Dendritic cell treated with granulocyte-macrophage colony-stimulating factor and Interleukin-4, amounts not matched to agents 40 ng/mL and 50 ng/mL, for 4 days (primary cell): ENCODE measurements at regions not wholly inside any gene's neighbourhood (a gene's known extent, or its start where the extent isn't known, plus 50 kb on each side); places are given as distances from the start of the nearest gene placed in this dataset.

Experiments used
- H3K27ac Mint-ChIP-seq: one replicate; pipeline ENCODE4 v1.8.0; 2022; ENCODE audit warnings: mild to moderate bottlenecking, mixed read lengths
- H3K27me3 Mint-ChIP-seq: one replicate; pipeline ENCODE4 v1.8.0; 2022; ENCODE audit warnings: mild to moderate bottlenecking, mixed read lengths
- H3K36me3 Mint-ChIP-seq: one replicate; pipeline ENCODE4 v1.8.0; 2022; ENCODE audit warnings: low read depth, mixed read lengths
- H3K4me1 Mint-ChIP-seq: one replicate; pipeline ENCODE4 v1.8.0; 2022; ENCODE audit warnings: low read depth, mixed read lengths
- H3K4me3 Mint-ChIP-seq: one replicate; pipeline ENCODE4 v1.8.0; 2022; ENCODE audit warnings: mild to moderate bottlenecking, moderate library complexity, mixed read lengths
- H3K9me3 Mint-ChIP-seq: one replicate; pipeline ENCODE4 v1.8.0; 2022; ENCODE audit warnings: mixed read lengths
- intact Hi-C: fragments of 100-400 bp; cut with micrococcal nuclease; formaldehyde crosslinking; loops from one replicate; pipeline ENCODE4 v1.15.0; 2022

- no peak overlapping the region for H3K27ac Mint-ChIP-seq
- H3K4me1 Mint-ChIP-seq = no peaks in the 10 kb centered on the region
- intact Hi-C loops = no loop called here
- H3K9me3 Mint-ChIP-seq = peaks cover 8% of the 10 kb centered on the region
- no peaks in the 10 kb centered on the region for H3K36me3 Mint-ChIP-seq
- no peaks in the 10 kb centered on the region for H3K27me3 Mint-ChIP-seq
- H3K4me3 Mint-ChIP-seq = no peak overlapping the region
Observed at GRCh38 chr11:96905143-96905542, 515.3 kb downstream of the JRKL start.

GRCh38 chr11:96905663-96906062, 515.9 kb downstream of the JRKL start:
- intact Hi-C loops = no loop called here
- Mint-ChIP-seq H3K27me3 (no peaks in the 10 kb centered on the region), H3K27ac (no peak overlapping the region), H3K9me3 (peaks cover 13% of the 10 kb centered on the region), H3K4me3 (no peak overlapping the region), H3K36me3 (no peaks in the 10 kb centered on the region), H3K4me1 (no peaks in the 10 kb centered on the region)

GRCh38 chr11:96906476-96906875, 516.7 kb downstream of the JRKL start:
- Mint-ChIP-seq H3K4me1 (no peaks in the 10 kb centered on the region), H3K27ac (no peak overlapping the region), H3K36me3 (no peaks in the 10 kb centered on the region), H3K4me3 (no peak overlapping the region), H3K9me3 (peaks cover 21% of the 10 kb centered on the region), H3K27me3 (no peaks in the 10 kb centered on the region)
- intact Hi-C loops = no loop called here

- Mint-ChIP-seq H3K36me3 (no peaks in the 10 kb centered on the region), H3K4me1 (no peaks in the 10 kb centered on the region), H3K4me3 (no peak overlapping the region), H3K27me3 (no peaks in the 10 kb centered on the region), H3K27ac (no peak overlapping the region), H3K9me3 (no peaks in the 10 kb centered on the region)
- intact Hi-C loops = no loop called here
Observed at GRCh38 chr11:96925862-96926261, 536.0 kb downstream of the JRKL start.

- Mint-ChIP-seq H3K4me1 (no peaks in the 10 kb centered on the region), H3K27ac (no peak overlapping the region), H3K4me3 (no peak overlapping the region), H3K36me3 (no peaks in the 10 kb centered on the region), H3K27me3 (no peaks in the 10 kb centered on the region), H3K9me3 (peaks cover 7% of the 10 kb centered on the region)
- intact Hi-C loops = no loop called here
Observed at GRCh38 chr11:96940227-96940626, 550.4 kb downstream of the JRKL start.

- no peak overlapping the region for H3K4me3 Mint-ChIP-seq
Observed at GRCh38 chr11:96942855-96943254, 553.0 kb downstream of the JRKL start.

GRCh38 chr11:96943970-96944369, 554.2 kb downstream of the JRKL start:
- Mint-ChIP-seq H3K27me3 (no peaks in the 10 kb centered on the region), H3K4me1 (no peaks in the 10 kb centered on the region), H3K36me3 (no peaks in the 10 kb centered on the region), H3K27ac (no peak overlapping the region), H3K9me3 (no peaks in the 10 kb centered on the region), H3K4me3 (no peak overlapping the region)
- intact Hi-C loops = no loop called here

More at GRCh38 chr11:96942855-96943254, 553.0 kb downstream of the JRKL start:
- intact Hi-C loops = no loop called here
- H3K4me1 Mint-ChIP-seq = no peaks in the 10 kb centered on the region
- H3K9me3 Mint-ChIP-seq = no peaks in the 10 kb centered on the region
- no peak overlapping the region for H3K27ac Mint-ChIP-seq
- no peaks in the 10 kb centered on the region for H3K36me3 Mint-ChIP-seq
- H3K27me3 Mint-ChIP-seq = no peaks in the 10 kb centered on the region

GRCh38 chr11:96948066-96948465, 558.3 kb downstream of the JRKL start:
- peaks cover 9% of the 10 kb centered on the region for H3K9me3 Mint-ChIP-seq
- H3K4me3 Mint-ChIP-seq = no peak overlapping the region
- H3K27me3 Mint-ChIP-seq = no peaks in the 10 kb centered on the region
- no peaks in the 10 kb centered on the region for H3K36me3 Mint-ChIP-seq
- intact Hi-C loops = no loop called here
- H3K4me1 Mint-ChIP-seq = no peaks in the 10 kb centered on the region
- H3K27ac Mint-ChIP-seq = no peak overlapping the region

- Mint-ChIP-seq H3K4me1 (no peaks in the 10 kb centered on the region), H3K27me3 (no peaks in the 10 kb centered on the region), H3K27ac (no peak overlapping the region), H3K36me3 (no peaks in the 10 kb centered on the region), H3K9me3 (peaks cover 9% of the 10 kb centered on the region), H3K4me3 (no peak overlapping the region)
- intact Hi-C loops = no loop called here
Observed at GRCh38 chr11:96949464-96949863, 559.7 kb downstream of the JRKL start.

- H3K36me3 Mint-ChIP-seq = no peaks in the 10 kb centered on the region
- no peak overlapping the region for H3K27ac Mint-ChIP-seq
- H3K4me1 Mint-ChIP-seq = no peaks in the 10 kb centered on the region
- no peak overlapping the region for H3K4me3 Mint-ChIP-seq
- H3K27me3 Mint-ChIP-seq = no peaks in the 10 kb centered on the region
- H3K9me3 Mint-ChIP-seq = peaks cover 19% of the 10 kb centered on the region
- intact Hi-C loops = no loop called here
Observed at GRCh38 chr11:96954587-96955242, 564.9 kb downstream of the JRKL start.

- Mint-ChIP-seq H3K36me3 (no peaks in the 10 kb centered on the region), H3K4me3 (no peak overlapping the region), H3K9me3 (peaks cover 10% of the 10 kb centered on the region), H3K27ac (no peak overlapping the region), H3K27me3 (no peaks in the 10 kb centered on the region), H3K4me1 (no peaks in the 10 kb centered on the region)
- intact Hi-C loops = no loop called here
Observed at GRCh38 chr11:96960476-96960875, 570.7 kb downstream of the JRKL start.

- Mint-ChIP-seq H3K36me3 (no peaks in the 10 kb centered on the region), H3K27ac (no peak overlapping the region), H3K4me3 (no peak overlapping the region), H3K9me3 (peaks cover 8% of the 10 kb centered on the region), H3K27me3 (no peaks in the 10 kb centered on the region), H3K4me1 (no peaks in the 10 kb centered on the region)
- intact Hi-C loops = no loop called here
Observed at GRCh38 chr11:96960926-96961325, 571.1 kb downstream of the JRKL start.

GRCh38 chr11:96961931-96962330, 572.1 kb downstream of the JRKL start:
- Mint-ChIP-seq H3K4me3 (no peak overlapping the region), H3K36me3 (no peaks in the 10 kb centered on the region), H3K27ac (no peak overlapping the region), H3K4me1 (no peaks in the 10 kb centered on the region), H3K9me3 (no peaks in the 10 kb centered on the region), H3K27me3 (no peaks in the 10 kb centered on the region)
- intact Hi-C loops = no loop called here

GRCh38 chr11:96963375-96963774, 573.6 kb downstream of the JRKL start:
- Mint-ChIP-seq H3K4me3 (no peak overlapping the region), H3K27ac (no peak overlapping the region), H3K27me3 (no peaks in the 10 kb centered on the region), H3K36me3 (no peaks in the 10 kb centered on the region), H3K9me3 (no peaks in the 10 kb centered on the region), H3K4me1 (no peaks in the 10 kb centered on the region)
- intact Hi-C loops = no loop called here

GRCh38 chr11:96964661-96965060, 574.8 kb downstream of the JRKL start:
- Mint-ChIP-seq H3K4me1 (no peaks in the 10 kb centered on the region), H3K9me3 (no peaks in the 10 kb centered on the region), H3K36me3 (no peaks in the 10 kb centered on the region), H3K27me3 (no peaks in the 10 kb centered on the region), H3K4me3 (no peak overlapping the region), H3K27ac (no peak overlapping the region)
- intact Hi-C loops = no loop called here
